ENCODE measurements at regions not wholly inside any gene's neighbourhood (a gene's known extent, or its start where the extent isn't known, plus 50 kb on each side); places are given as distances from the start of the nearest gene placed in this dataset.
"Not testable (repeated sequence)": the region's sequence is repeated elsewhere in the genome, so short reads cannot be mapped to it uniquely, and the experiment has no call there.

GRCh38 chr12:19674437-19674836, 235.1 kb downstream of the AEBP2 start:
- H3K4me1 Mint-ChIP-seq, result no peaks in the 10 kb centered on the region
- ATAC-seq, result no peak
- no peak overlapping the region for H3K27ac Mint-ChIP-seq
- no peak overlapping the region for H3K4me3 Mint-ChIP-seq
- H3K9me3 Mint-ChIP-seq, result peaks cover 14% of the 10 kb centered on the region
- no peaks in the 10 kb centered on the region for H3K27me3 Mint-ChIP-seq
- no peaks in the 10 kb centered on the region for H3K36me3 Mint-ChIP-seq

GRCh38 chr12:19675361-19675760, 236.1 kb downstream of the AEBP2 start:
- peaks cover 23% of the 10 kb centered on the region for H3K9me3 Mint-ChIP-seq
- no peaks in the 10 kb centered on the region for H3K4me1 Mint-ChIP-seq
- H3K4me3 Mint-ChIP-seq, result no peak overlapping the region
- no peak overlapping the region for H3K27ac Mint-ChIP-seq
- ATAC-seq, result no peak
- H3K27me3 Mint-ChIP-seq, result no peaks in the 10 kb centered on the region
- H3K36me3 Mint-ChIP-seq, result peaks cover 7% of the 10 kb centered on the region

- peaks cover 25% of the 10 kb centered on the region for H3K9me3 Mint-ChIP-seq
- not testable (repeated sequence) for H3K36me3 Mint-ChIP-seq, ATAC-seq, H3K4me3 Mint-ChIP-seq, H3K27me3 Mint-ChIP-seq, H3K27ac Mint-ChIP-seq, H3K4me1 Mint-ChIP-seq
Measured at GRCh38 chr12:19678501-19678900, 239.2 kb downstream of the AEBP2 start.

GRCh38 chr12:19681007-19681406, 241.7 kb downstream of the AEBP2 start:
- Mint-ChIP-seq H3K36me3 (peaks cover 7% of the 10 kb centered on the region), H3K4me1 (no peaks in the 10 kb centered on the region), H3K27ac (no peak overlapping the region)

GRCh38 chr12:19683178-19683927, 244.1 kb downstream of the AEBP2 start:
- Mint-ChIP-seq H3K36me3 (peaks cover 7% of the 10 kb centered on the region), H3K9me3 (peaks cover 19% of the 10 kb centered on the region), H3K27ac (no peak overlapping the region), H3K4me1 (no peaks in the 10 kb centered on the region), H3K4me3 (no peak overlapping the region), H3K27me3 (no peaks in the 10 kb centered on the region)
- ATAC-seq, result no peak

More at GRCh38 chr12:19681007-19681406, 241.7 kb downstream of the AEBP2 start:
- Mint-ChIP-seq H3K9me3 (peaks cover 25% of the 10 kb centered on the region), H3K4me3 (no peak overlapping the region), H3K27me3 (no peaks in the 10 kb centered on the region)
- no peak for ATAC-seq

GRCh38 chr12:19687371-19687770, 248.1 kb downstream of the AEBP2 start:
- Mint-ChIP-seq H3K27ac (no peak overlapping the region), H3K36me3 (no peaks in the 10 kb centered on the region), H3K9me3 (no peaks in the 10 kb centered on the region), H3K4me1 (no peaks in the 10 kb centered on the region), H3K4me3 (no peak overlapping the region), H3K27me3 (no peaks in the 10 kb centered on the region)
- no peak for ATAC-seq

GRCh38 chr12:19688532-19688931, 249.2 kb downstream of the AEBP2 start:
- no peak for ATAC-seq
- H3K27me3 Mint-ChIP-seq, result no peaks in the 10 kb centered on the region
- no peak overlapping the region for H3K27ac Mint-ChIP-seq
- no peaks in the 10 kb centered on the region for H3K4me1 Mint-ChIP-seq
- H3K4me3 Mint-ChIP-seq, result no peak overlapping the region
- H3K36me3 Mint-ChIP-seq, result no peaks in the 10 kb centered on the region
- no peaks in the 10 kb centered on the region for H3K9me3 Mint-ChIP-seq

- Mint-ChIP-seq H3K9me3 (no peaks in the 10 kb centered on the region), H3K27me3 (no peaks in the 10 kb centered on the region), H3K4me1 (no peaks in the 10 kb centered on the region), H3K36me3 (no peaks in the 10 kb centered on the region), H3K27ac (no peak overlapping the region), H3K4me3 (no peak overlapping the region)
- ATAC-seq, result no peak
Measured at GRCh38 chr12:19689226-19689625, 249.9 kb downstream of the AEBP2 start.

- ATAC-seq, result no peak
- H3K27me3 Mint-ChIP-seq, result no peaks in the 10 kb centered on the region
- no peak overlapping the region for H3K27ac Mint-ChIP-seq
- no peaks in the 10 kb centered on the region for H3K4me1 Mint-ChIP-seq
- no peaks in the 10 kb centered on the region for H3K36me3 Mint-ChIP-seq
- no peaks in the 10 kb centered on the region for H3K9me3 Mint-ChIP-seq
- no peak overlapping the region for H3K4me3 Mint-ChIP-seq
Measured at GRCh38 chr12:19689801-19690472, 250.6 kb downstream of the AEBP2 start.

- Mint-ChIP-seq H3K36me3 (no peaks in the 10 kb centered on the region), H3K27ac (no peak overlapping the region), H3K27me3 (no peaks in the 10 kb centered on the region), H3K4me3 (no peak overlapping the region), H3K4me1 (no peaks in the 10 kb centered on the region), H3K9me3 (no peaks in the 10 kb centered on the region)
- no peak for ATAC-seq
Measured at GRCh38 chr12:19692091-19692490, 252.8 kb downstream of the AEBP2 start.

GRCh38 chr12:19692566-19692965, 253.3 kb downstream of the AEBP2 start:
- no peaks in the 10 kb centered on the region for H3K9me3 Mint-ChIP-seq
- H3K27me3 Mint-ChIP-seq, result no peaks in the 10 kb centered on the region
- H3K4me3 Mint-ChIP-seq, result no peak overlapping the region
- ATAC-seq, result no peak
- no peaks in the 10 kb centered on the region for H3K36me3 Mint-ChIP-seq
- no peak overlapping the region for H3K27ac Mint-ChIP-seq
- H3K4me1 Mint-ChIP-seq, result no peaks in the 10 kb centered on the region

- Mint-ChIP-seq H3K27ac (no peak overlapping the region), H3K9me3 (no peaks in the 10 kb centered on the region), H3K27me3 (no peaks in the 10 kb centered on the region), H3K4me3 (no peak overlapping the region), H3K4me1 (no peaks in the 10 kb centered on the region), H3K36me3 (no peaks in the 10 kb centered on the region)
- no peak for ATAC-seq
Measured at GRCh38 chr12:19694627-19695026, 255.3 kb downstream of the AEBP2 start.

- Mint-ChIP-seq H3K4me3 (no peak overlapping the region), H3K27ac (no peak overlapping the region), H3K4me1 (no peaks in the 10 kb centered on the region), H3K36me3 (no peaks in the 10 kb centered on the region), H3K9me3 (no peaks in the 10 kb centered on the region), H3K27me3 (no peaks in the 10 kb centered on the region)
- no peak for ATAC-seq
Measured at GRCh38 chr12:19695244-19696098, 256.2 kb downstream of the AEBP2 start.

GRCh38 chr12:19700969-19701368, 261.7 kb downstream of the AEBP2 start:
- H3K9me3 Mint-ChIP-seq, result peaks cover 19% of the 10 kb centered on the region
- H3K36me3 Mint-ChIP-seq, result no peaks in the 10 kb centered on the region
- no peak overlapping the region for H3K4me3 Mint-ChIP-seq
- no peaks in the 10 kb centered on the region for H3K4me1 Mint-ChIP-seq
- no peak overlapping the region for H3K27ac Mint-ChIP-seq
- ATAC-seq, result no peak
- no peaks in the 10 kb centered on the region for H3K27me3 Mint-ChIP-seq

- no peak for ATAC-seq
- H3K27ac Mint-ChIP-seq, result no peak overlapping the region
- H3K4me1 Mint-ChIP-seq, result no peaks in the 10 kb centered on the region
- no peaks in the 10 kb centered on the region for H3K36me3 Mint-ChIP-seq
- H3K27me3 Mint-ChIP-seq, result no peaks in the 10 kb centered on the region
- no peak overlapping the region for H3K4me3 Mint-ChIP-seq
- H3K9me3 Mint-ChIP-seq, result peaks cover 35% of the 10 kb centered on the region
Measured at GRCh38 chr12:19704966-19705365, 265.7 kb downstream of the AEBP2 start.
